ENCODE measurements at regions not wholly inside any gene's neighbourhood (a gene's known extent, or its start where the extent isn't known, plus 50 kb on each side); places are given as distances from the start of the nearest gene placed in this dataset.

GRCh38 chr2:107242811-107243210 lies 356.8 kb upstream of the ST6GAL2 start:
- DNase-seq: no peak

- no peak for DNase-seq
Measured at GRCh38 chr2:107248932-107249331, 363.0 kb upstream of the ST6GAL2 start.

- no peak for DNase-seq
Measured at GRCh38 chr2:107255744-107256143, 369.8 kb upstream of the ST6GAL2 start.

- DNase-seq: no peak
Measured at GRCh38 chr2:107258531-107259407, 372.8 kb upstream of the ST6GAL2 start.

GRCh38 chr2:107259408-107260195 lies 373.6 kb upstream of the ST6GAL2 start:
- no peak for DNase-seq

GRCh38 chr2:107263628-107264027 lies 377.7 kb upstream of the ST6GAL2 start:
- no peak for DNase-seq

DNA sequence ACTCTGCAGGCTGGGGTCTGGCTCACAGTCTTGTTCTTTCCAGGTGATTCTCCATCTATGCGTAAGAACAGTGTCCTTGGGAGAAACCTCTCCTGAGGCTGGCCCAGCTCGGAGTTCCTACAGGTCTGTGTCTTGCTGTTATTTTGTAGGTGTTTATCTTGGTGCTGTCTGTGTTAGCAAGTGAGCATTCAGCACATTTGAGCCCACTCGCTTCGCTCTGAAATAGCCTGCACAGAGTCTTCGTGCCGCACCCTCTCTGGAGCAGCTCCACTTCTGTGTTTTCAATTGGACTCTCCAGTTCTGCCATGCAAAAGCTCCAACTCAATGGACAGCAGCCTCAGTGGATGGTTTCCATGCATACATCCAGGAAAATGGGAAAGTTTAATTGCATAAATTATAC lies 378.2 kb upstream of the ST6GAL2 start:
- DNase-seq: no peak

GRCh38 chr2:107266555-107266954 lies 380.6 kb upstream of the ST6GAL2 start:
- no peak for DNase-seq

- DNase-seq: no peak
Measured at GRCh38 chr2:107267086-107267485, 381.1 kb upstream of the ST6GAL2 start.

DNA sequence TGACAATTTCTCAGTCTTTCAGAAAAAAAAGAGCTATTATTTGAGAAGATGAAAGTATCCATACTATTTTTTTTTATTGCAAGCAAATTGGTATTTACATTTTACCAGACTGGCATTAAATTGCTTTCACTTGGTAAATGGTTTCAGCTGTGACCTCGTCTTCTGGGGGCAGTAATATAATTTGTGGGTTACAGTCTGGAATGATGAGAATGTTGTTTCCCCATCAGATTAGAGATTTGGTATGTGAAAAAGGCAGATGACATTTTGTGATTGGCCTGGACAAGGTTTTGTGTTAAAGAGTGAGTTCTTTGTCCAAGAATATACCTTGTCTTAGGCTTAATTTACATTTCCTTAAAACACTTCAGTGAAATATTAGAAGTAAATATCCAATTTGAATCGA lies 390.1 kb upstream of the ST6GAL2 start:
- DNase-seq: no peak

GRCh38 chr2:107278672-107279071 lies 392.7 kb upstream of the ST6GAL2 start:
- DNase-seq: no peak

DNA sequence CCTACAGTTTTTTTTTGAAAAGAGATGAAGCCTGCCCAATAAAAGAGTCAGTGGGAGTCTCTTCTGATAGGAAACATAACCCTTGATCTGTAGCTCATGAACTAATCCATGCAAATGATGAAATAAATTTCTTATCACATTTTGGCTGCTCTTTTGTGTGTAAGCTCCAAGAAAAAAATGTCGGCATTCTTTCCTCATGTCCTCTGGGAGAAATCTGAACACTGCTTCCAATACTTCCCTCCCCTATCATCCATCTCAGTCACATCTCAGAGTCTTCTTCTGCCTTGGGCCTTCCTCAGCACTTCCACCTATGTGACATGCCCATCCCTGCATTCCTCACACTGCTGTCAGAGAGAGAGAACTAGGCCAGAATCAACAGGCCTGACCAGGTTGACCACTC lies 395.7 kb upstream of the ST6GAL2 start:
- no peak for DNase-seq

GRCh38 chr2:107282135-107282534 lies 396.2 kb upstream of the ST6GAL2 start:
- DNase-seq: no peak

DNA sequence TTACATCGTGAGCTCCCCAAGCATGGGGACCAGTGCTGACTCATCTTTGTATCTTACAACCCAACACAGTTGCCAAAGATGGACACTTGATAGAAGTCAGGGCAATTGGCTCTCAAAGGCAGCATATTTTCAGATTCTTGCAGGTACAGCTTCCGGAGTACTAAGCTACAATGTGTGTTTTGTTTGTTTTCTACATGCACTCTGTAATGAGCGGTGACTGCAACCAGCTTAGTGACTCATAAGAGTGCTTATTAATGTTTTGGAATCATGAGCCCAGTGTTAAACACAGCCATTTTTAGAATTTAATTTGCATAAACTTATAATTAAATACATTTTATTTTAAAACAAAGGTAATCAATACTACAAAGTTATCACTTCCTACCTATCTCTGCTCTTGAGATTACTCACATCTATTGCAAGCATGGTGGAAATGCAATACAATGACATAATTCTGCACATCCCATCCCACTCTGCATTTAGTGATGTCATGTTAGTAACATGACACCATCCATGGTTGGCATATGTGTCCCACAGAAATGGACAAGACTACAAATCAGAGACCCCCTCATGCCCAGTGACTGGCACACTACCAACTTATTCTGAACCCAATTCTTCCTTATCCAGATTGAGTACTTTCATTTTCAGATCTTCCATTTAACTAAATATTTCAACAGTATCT lies 399.8 kb upstream of the ST6GAL2 start:
- DNase-seq: no peak

DNA sequence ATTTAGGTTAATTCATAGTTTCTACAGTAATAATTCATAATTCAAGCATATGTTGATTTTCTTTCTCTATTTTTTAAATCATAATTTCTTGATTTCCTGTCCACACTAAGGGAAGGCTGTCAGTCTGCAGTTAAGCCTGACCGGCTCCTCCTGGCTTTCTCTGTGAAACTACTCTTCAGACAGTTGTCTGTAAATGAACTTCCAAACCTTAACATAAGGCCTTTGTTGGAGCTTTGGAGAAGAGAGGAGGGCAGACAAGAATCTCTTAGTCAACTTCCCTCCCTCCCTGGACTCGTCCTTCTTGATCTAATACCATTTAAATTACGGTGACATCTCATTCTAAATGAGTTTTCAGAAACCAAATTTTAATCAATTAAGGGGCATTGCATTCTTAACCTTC lies 404.1 kb upstream of the ST6GAL2 start:
- no peak for DNase-seq

- no peak for DNase-seq
Measured at GRCh38 chr2:107303964-107304363, 418.0 kb upstream of the ST6GAL2 start.

- no peak for DNase-seq
Measured at GRCh38 chr2:107305966-107306365, 420.0 kb upstream of the ST6GAL2 start.

- DNase-seq: no peak
Measured at GRCh38 chr2:107306881-107307280, 420.9 kb upstream of the ST6GAL2 start.

DNA sequence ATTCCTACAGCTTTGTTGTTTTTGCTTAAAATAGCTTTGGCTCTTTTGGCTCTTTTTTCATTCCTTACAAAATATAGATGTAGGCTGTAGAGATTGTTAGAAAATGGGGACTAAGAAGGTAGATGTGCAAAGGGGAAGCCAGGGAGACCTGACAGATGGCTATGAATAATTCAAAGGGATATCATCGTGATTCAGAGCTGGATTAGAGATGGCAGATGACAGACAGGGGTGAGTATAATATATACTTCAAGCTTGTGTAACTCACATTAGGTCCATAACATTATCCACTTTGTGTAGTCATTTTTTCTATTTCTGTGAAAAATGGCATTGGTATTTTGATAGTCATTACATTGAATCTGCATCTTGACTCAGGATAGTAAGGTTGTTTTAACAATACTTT lies 422.9 kb upstream of the ST6GAL2 start:
- no peak for DNase-seq

GRCh38 chr2:107312240-107312639 lies 426.3 kb upstream of the ST6GAL2 start:
- DNase-seq: no peak

DNA sequence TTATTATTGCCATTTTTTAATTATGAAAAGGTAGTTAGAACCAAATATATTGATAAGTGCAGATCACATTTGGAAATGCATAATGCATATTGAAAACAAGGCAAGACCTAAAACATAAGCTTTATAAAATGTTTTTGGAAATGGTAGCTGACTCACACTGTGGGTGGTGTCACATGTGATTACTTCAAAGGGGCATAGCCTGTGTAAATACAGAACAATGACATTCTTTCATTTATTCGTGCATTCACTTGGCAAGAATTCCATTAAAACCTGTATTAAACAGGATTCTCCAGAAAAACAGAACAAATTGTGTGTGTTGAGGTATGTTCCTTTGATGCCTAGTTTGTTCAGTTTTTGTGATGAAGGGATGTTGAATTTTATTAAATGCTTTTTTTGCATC lies 427.3 kb upstream of the ST6GAL2 start:
- DNase-seq: no peak

DNA sequence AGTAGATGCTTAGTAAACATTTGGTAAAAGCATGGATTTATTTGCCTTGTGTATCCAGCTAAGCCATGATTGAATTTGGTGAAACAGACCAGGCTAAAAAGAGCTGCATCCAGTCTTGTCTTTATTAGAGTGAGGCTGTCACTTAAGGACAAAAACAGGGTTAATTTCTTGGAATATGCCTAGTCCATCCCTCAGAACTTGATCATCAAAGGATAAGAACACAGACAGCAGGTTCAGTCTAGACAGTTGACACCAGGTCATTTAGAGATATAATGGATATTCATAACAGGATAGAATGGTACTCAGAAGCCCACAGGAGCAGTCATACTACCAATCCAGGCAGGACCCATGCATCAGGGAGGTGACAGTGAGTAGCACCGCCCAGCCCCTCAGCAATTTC lies 434.9 kb upstream of the ST6GAL2 start:
- DNase-seq: no peak

- no peak for DNase-seq
Measured at GRCh38 chr2:107322416-107322815, 436.4 kb upstream of the ST6GAL2 start.

All from NCI-H774 (cell line).